ENCODE measurements at regions not wholly inside any gene's neighbourhood (a gene's known extent, or its start where the extent isn't known, plus 50 kb on each side); places are given as distances from the start of the nearest gene placed in this dataset.

DNA sequence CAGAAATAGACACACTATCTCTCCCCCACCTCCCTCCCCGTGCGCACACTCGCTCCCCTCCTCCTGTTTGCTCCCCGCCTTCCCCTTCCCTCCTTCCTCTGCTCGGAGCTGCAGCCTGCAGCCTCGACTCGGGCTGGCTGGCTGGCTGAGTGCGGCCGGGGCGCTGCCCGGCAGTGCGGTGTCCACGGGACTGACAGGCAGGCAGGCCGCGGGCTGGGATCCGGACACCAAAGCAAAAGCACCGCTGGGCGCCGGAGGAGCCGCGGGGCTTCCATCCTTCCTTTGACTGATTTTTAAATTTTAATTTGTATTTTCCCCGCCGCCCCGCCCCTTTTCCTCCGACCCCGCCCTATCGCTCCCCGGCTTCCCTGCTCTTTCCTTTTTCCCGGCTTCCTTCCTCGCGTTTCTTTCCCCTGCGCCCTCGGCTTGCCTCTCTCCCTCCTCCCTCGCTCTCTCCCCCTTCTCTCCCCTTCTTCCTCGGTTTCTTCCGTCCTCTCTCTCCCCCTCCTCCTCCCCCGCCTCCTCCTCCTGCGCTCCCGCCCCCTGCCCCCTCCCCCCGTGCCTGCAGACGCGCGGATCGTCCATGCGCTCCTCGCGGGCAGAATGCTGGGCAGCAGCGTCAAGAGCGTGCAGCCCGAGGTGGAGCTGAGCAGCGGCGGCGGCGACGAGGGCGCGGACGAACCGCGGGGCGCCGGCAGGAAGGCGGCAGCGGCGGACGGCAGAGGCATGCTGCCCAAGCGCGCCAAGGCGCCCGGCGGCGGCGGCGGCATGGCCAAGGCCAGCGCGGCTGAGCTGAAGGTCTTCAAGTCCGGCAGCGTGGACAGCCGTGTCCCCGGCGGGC, 109.4 kb downstream of the NAV1 start:
- TF ChIP-seq EZH2 (IDR thresholded peaks at IDR 0.05) (no peak), CTCF (IDR thresholded peaks at IDR 0.05) (no peak), EZH2phosphoT487 (IDR thresholded peaks at IDR 0.05) (no peak)
- Histone ChIP-seq H3K4me2 (peak overlapping the region; percentile 90), H3K36me3 (no peaks in the 10 kb centered on the region), H3K9ac (no peak overlapping the region), H3F3A (ENCODE audit: low read depth) (peaks cover 23% of the 10 kb centered on the region), H4K20me1 (ENCODE audit: low read depth) (peaks cover 32% of the 10 kb centered on the region), H3K27ac (no peak overlapping the region), H3K27me3 (peaks cover 89% of the 10 kb centered on the region), H3K4me3 (peak overlapping the region; percentile 58), H3K9me3 (ENCODE audit: low read depth) (no peaks in the 10 kb centered on the region), H2AFZ (replicated peaks) (peak overlapping the region; percentile 68), H3K79me2 (ENCODE audit: low read depth) (no peaks in the 10 kb centered on the region), H3K4me1 (peaks cover 40% of the 10 kb centered on the region)
- peak; percentile 79 for DNase-seq (ENCODE audit: low spot score)
- Mint-ChIP-seq H3K27ac (no peak overlapping the region), H3K36me3 (no peaks in the 10 kb centered on the region), H3K4me3 (peak overlapping the region; percentile 93), H3K4me1 (peaks cover 47% of the 10 kb centered on the region), H3K27me3 (ENCODE audit: insufficient read depth, low read depth) (peaks cover 10% of the 10 kb centered on the region), H3K9me3 (no peaks in the 10 kb centered on the region)

DNA sequence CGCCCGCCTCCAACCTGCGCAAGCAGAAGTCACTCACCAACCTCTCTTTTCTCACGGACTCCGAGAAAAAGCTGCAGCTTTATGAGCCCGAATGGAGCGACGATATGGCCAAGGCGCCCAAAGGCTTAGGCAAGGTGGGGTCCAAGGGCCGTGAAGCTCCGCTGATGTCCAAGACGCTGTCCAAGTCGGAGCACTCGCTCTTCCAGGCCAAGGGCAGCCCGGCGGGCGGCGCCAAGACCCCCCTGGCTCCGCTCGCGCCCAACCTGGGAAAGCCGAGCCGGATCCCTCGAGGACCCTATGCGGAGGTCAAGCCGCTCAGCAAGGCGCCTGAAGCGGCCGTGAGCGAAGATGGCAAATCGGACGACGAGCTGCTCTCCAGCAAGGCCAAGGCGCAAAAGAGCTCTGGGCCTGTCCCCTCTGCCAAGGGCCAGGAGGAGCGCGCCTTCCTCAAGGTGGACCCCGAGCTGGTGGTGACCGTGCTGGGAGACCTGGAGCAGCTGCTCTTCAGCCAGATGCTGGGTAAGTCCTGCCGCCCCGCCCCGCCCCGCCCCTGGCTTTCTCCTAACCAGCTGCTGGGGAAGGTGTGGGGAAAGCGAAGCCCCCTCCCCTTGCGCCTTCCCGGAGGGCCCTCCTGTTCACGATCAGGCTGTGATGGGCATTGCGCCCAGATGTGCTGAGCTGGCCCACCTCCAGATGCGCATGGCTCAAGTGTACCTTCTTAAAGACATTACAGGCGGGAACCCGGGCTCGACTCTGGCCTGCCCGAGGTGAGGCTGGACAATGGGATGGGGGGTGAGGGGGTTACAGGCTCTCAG, 110.2 kb downstream of the NAV1 start:
- Histone ChIP-seq H3K9me3 (ENCODE audit: low read depth) (no peaks in the 10 kb centered on the region), H3K27ac (no peak overlapping the region), H3K4me1 (peaks cover 40% of the 10 kb centered on the region), H3F3A (ENCODE audit: low read depth) (peaks cover 23% of the 10 kb centered on the region), H3K4me2 (peak overlapping the region; percentile 90), H3K36me3 (no peaks in the 10 kb centered on the region), H3K4me3 (peak overlapping the region; percentile 58), H3K27me3 (peaks cover 80% of the 10 kb centered on the region), H3K79me2 (ENCODE audit: low read depth) (no peaks in the 10 kb centered on the region), H4K20me1 (ENCODE audit: low read depth) (peaks cover 32% of the 10 kb centered on the region), H2AFZ (replicated peaks) (no peak overlapping the region), H3K9ac (no peak overlapping the region)
- TF ChIP-seq EZH2 (IDR thresholded peaks at IDR 0.05) (no peak), CTCF (IDR thresholded peaks at IDR 0.05) (no peak), EZH2phosphoT487 (IDR thresholded peaks at IDR 0.05) (no peak)
- H3K27me3 Mint-ChIP-seq (ENCODE audit: insufficient read depth, low read depth) = peaks cover 8% of the 10 kb centered on the region
- DNase-seq (ENCODE audit: low spot score) = peak; percentile 61
- H3K4me1 Mint-ChIP-seq = peaks cover 54% of the 10 kb centered on the region
- H3K36me3 Mint-ChIP-seq = no peaks in the 10 kb centered on the region
- no peak overlapping the region for H3K27ac Mint-ChIP-seq
- no peaks in the 10 kb centered on the region for H3K9me3 Mint-ChIP-seq
- H3K4me3 Mint-ChIP-seq = peak overlapping the region; percentile 93

DNA sequence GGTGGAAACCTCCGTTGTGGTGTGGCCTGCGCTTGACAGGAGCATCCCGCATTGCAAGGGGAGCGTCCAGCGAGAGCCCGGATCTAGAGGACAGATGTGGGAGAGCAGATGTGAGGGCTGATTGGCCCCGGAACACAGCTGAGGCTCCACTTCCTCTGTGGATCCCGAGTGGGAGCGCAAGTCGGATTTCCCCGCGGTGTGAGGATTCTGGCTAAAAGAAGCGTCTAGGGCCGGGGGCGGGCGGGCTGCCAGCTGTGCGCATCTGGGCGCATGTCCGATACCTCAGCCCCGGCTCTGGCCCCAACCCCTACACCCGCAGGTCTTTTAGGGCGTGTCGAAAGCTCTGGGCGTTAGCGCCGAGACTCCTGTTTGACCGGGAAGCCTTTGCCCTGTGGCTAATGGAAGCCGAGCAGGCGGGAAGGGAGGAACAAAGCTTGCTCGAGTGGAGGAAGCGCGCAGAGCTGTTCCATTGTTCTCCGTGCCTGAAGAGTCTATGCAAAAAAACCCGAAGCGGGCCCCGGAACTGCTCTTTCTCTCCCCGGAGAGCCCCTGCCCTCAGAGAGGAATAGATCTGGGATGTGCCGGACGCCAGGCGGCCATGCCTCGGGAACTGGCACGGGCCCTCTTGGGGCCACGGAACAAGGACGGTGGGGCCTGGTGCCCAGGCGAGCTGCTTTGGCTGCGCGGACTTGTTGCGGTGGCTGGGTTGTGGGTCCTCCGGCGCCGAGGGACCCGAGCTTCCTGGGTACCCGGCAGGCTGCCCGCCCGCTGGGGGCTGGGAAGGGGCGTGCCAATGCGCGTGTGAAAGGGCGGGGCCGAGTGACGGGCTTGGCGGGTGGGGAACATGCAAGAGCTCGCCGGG, 111.1 kb downstream of the NAV1 start:
- Mint-ChIP-seq H3K27ac (no peak overlapping the region), H3K4me1 (peaks cover 62% of the 10 kb centered on the region), H3K36me3 (no peaks in the 10 kb centered on the region), H3K9me3 (no peaks in the 10 kb centered on the region), H3K27me3 (ENCODE audit: insufficient read depth, low read depth) (peaks cover 8% of the 10 kb centered on the region), H3K4me3 (peak overlapping the region; percentile 93)
- Histone ChIP-seq H4K20me1 (ENCODE audit: low read depth) (peaks cover 32% of the 10 kb centered on the region), H3F3A (ENCODE audit: low read depth) (peaks cover 23% of the 10 kb centered on the region), H3K79me2 (ENCODE audit: low read depth) (no peaks in the 10 kb centered on the region), H2AFZ (replicated peaks) (peak overlapping the region; percentile 92), H3K27me3 (peaks cover 72% of the 10 kb centered on the region), H3K4me1 (peaks cover 40% of the 10 kb centered on the region), H3K4me3 (peak overlapping the region; percentile 58), H3K27ac (no peak overlapping the region), H3K4me2 (peak overlapping the region; percentile 90), H3K9me3 (ENCODE audit: low read depth) (no peaks in the 10 kb centered on the region), H3K9ac (no peak overlapping the region), H3K36me3 (no peaks in the 10 kb centered on the region)
- peak; percentile 84 for DNase-seq (ENCODE audit: low spot score)
- TF ChIP-seq EZH2phosphoT487 (IDR thresholded peaks at IDR 0.05) = no peak
- TF ChIP-seq CTCF (IDR thresholded peaks at IDR 0.05) = no peak
- no peak for TF ChIP-seq EZH2 (IDR thresholded peaks at IDR 0.05)
